Ectodermal cell (in vitro differentiated cells): ENCODE measurements at regions not wholly inside any gene's neighbourhood (a gene's known extent, or its start where the extent isn't known, plus 50 kb on each side); places are given as distances from the start of the nearest gene placed in this dataset.
"Not testable (repeated sequence)": the region's sequence is repeated elsewhere in the genome, so short reads cannot be mapped to it uniquely, and the experiment has no call there.

ENCODE experiments used
- H3K27ac ChIP-seq: 2 replicates; pipeline ENCODE4 v1.7.0; 2013; ENCODE audit warnings: mild to moderate bottlenecking, low read depth, low read length; ENCODE audit not compliant: insufficient read depth, poor library complexity, severe bottlenecking
- H3K27me3 ChIP-seq: 2 replicates; pipeline ENCODE4 v1.7.0; 2013; ENCODE audit warnings: mild to moderate bottlenecking, low read length; ENCODE audit not compliant: insufficient read depth, control insufficient read depth, poor library complexity, severe bottlenecking
- H3K36me3 ChIP-seq: one replicate; pipeline ENCODE4 v1.7.0; 2013; ENCODE audit warnings: low read length; ENCODE audit not compliant: control insufficient read depth, insufficient read depth
- H3K4me1 ChIP-seq: one replicate; pipeline ENCODE4 v1.7.0; 2013; ENCODE audit warnings: low read length; ENCODE audit not compliant: control insufficient read depth, insufficient read depth
- H3K4me3 ChIP-seq: 2 replicates; pipeline ENCODE4 v1.7.0; 2013; ENCODE audit warnings: low read depth, low read length, control low read depth; ENCODE audit not compliant: insufficient read depth
- H3K9me3 ChIP-seq: 2 replicates; pipeline ENCODE4 v1.7.0; 2013; ENCODE audit warnings: mild to moderate bottlenecking, low read length, moderate library complexity; ENCODE audit not compliant: control insufficient read depth
- WGBS, 2 experiments: methylation state at CpG; one replicate each; pipeline ENCODE4 v1.1.7; 2013; ENCODE audit warnings: missing lambda C conversion rate in 2 of 2; 5-methylcytosine and 5-hydroxymethylcytosine counted together

DNA sequence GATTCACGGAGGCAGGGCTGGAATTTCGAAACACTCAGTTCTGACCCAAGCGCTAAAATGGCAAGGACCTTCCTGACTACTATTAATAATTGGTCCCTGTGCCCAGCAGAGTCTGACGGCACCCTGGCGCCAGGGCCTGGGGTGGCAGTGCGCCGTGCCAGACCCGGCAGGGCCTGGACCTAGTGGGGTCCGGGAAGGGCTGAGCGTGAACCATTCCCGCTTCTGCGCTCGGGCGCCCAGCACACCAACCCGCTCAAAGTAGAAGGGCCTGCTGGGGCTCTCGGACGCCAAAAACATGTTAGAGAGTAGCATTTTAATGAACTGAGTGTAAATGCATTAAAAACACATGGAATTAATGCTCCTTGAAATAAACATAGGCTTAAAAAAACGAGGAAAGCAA, 346.7 kb upstream of the SFRP2 start:
- Histone ChIP-seq H3K27me3 (no peaks in the 10 kb centered on the region), H3K27ac (no peak overlapping the region), H3K4me3 (no peak overlapping the region), H3K4me1 (no peaks in the 10 kb centered on the region), H3K9me3 (no peaks in the 10 kb centered on the region), H3K36me3 (no peaks in the 10 kb centered on the region)
- WGBS, 2 experiments = 96% methylated on average over 18 of the region's 18 CpGs

- H3K27ac ChIP-seq = no peak overlapping the region
- 88% methylated on average over 1 of the region's 1 CpG; no CpG with 5 or more reads in 1 of the 2 experiments for whole genome bisulfite sequencing, 2 experiments
- no peaks in the 10 kb centered on the region for H3K36me3 ChIP-seq
- no peak overlapping the region for H3K4me3 ChIP-seq
- no peaks in the 10 kb centered on the region for H3K4me1 ChIP-seq
- no peaks in the 10 kb centered on the region for H3K27me3 ChIP-seq
- H3K9me3 ChIP-seq = no peaks in the 10 kb centered on the region
These were observed 343.5 kb upstream of the SFRP2 start for GRCh38 chr4:154132406-154132805.

- Histone ChIP-seq H3K27me3 (no peaks in the 10 kb centered on the region), H3K9me3 (no peaks in the 10 kb centered on the region), H3K4me3 (no peak overlapping the region), H3K36me3 (no peaks in the 10 kb centered on the region), H3K27ac (no peak overlapping the region), H3K4me1 (no peaks in the 10 kb centered on the region)
- 90 to 91% methylated on average over 1 of the region's 1 CpG for WGBS, 2 experiments
These were observed 337.4 kb upstream of the SFRP2 start for GRCh38 chr4:154126276-154126675.

DNA sequence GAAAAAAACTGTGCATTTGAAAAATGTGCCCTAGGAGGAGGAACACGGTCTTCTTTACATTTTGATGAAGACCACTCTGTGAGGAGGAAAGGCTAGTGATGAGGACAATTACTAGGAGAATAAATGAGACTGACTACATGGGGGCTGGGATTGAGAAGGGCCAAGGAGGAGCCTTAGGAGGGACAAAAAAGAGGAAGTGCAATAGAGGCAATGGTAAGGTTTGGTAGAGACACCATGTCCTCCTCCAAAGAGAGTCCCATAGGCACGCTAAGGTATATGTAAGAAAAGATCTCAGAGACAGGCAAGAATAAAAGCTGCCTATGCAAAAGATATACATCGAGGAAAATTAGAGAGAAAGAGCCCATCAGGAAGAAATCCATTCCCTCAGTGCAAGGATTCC, 336.5 kb upstream of the SFRP2 start:
- Histone ChIP-seq H3K4me3 (no peak overlapping the region), H3K9me3 (no peaks in the 10 kb centered on the region), H3K27ac (no peak overlapping the region), H3K36me3 (no peaks in the 10 kb centered on the region), H3K4me1 (no peaks in the 10 kb centered on the region), H3K27me3 (no peaks in the 10 kb centered on the region)
- 90% methylated on average over 3 of the region's 3 CpGs for WGBS, 2 experiments

DNA sequence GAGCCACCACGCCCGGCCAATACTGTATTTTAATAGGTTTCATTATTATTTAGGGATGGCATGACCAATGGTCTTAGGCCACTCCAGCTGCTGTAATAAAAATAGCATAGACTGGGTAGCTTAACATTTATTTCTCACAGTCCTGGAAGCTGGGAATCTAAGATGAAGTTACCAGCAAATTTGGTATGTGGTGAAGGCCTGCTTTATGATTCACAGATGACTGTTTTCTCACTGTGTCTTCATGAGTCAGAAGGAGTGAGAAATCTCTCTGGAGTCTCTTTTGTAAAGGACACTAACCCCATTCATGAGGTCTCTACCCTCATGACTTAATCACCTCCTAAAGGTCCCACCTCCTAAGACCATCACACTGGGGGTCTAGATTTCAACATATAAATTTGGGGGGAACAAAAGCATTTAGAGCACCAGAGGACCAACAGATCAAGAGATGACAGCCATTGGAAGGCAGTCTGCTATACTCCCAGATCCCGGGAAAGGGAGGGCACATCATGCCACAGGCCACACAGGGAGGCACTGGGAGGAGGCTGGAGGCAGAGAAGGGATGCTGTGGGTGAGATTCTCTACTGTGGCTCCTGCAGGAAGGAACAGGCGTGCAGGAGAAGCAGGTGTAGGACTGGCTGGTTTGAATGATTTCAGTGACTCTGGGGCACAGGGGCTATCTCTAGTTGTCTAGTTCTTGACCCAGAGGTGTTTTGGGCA, 335.8 kb upstream of the SFRP2 start:
- Histone ChIP-seq H3K9me3 (no peaks in the 10 kb centered on the region), H3K27ac (no peak overlapping the region), H3K27me3 (no peaks in the 10 kb centered on the region), H3K4me3 (no peak overlapping the region), H3K4me1 (no peaks in the 10 kb centered on the region), H3K36me3 (no peaks in the 10 kb centered on the region)
- WGBS, 2 experiments = 67 to 69% methylated on average over 4 of the region's 4 CpGs

DNA sequence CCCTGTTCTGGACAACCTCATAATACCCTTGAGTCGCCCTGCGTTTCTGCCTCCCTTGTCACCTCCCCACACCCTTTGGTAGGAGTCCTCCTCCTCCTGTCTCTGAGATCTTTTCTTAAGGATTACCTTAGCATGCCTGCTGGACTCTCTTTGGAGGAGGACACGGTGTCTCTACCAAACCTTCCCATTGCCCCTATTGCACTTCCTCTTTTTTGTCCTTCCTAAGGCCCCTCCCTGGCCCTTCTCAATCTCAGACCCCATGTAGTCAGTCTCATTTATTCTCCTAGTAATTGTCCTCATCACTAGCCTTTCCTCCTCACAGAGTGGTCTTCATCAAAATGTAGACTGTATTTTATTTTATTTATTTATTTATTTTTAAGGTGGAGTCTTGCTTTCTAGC, 335.0 kb upstream of the SFRP2 start:
- no peaks in the 10 kb centered on the region for H3K36me3 ChIP-seq
- H3K9me3 ChIP-seq = no peaks in the 10 kb centered on the region
- no peaks in the 10 kb centered on the region for H3K4me1 ChIP-seq
- no peak overlapping the region for H3K27ac ChIP-seq
- no peaks in the 10 kb centered on the region for H3K27me3 ChIP-seq
- 93 to 94% methylated on average over 3 of the region's 3 CpGs for WGBS, 2 experiments
- no peak overlapping the region for H3K4me3 ChIP-seq

- 70 to 73% methylated on average over 4 of the region's 4 CpGs for WGBS, 2 experiments
- no peaks in the 10 kb centered on the region for H3K9me3 ChIP-seq
- H3K4me3 ChIP-seq = no peak overlapping the region
- H3K27me3 ChIP-seq = no peaks in the 10 kb centered on the region
- H3K27ac ChIP-seq = no peak overlapping the region
- H3K4me1 ChIP-seq = no peaks in the 10 kb centered on the region
- no peaks in the 10 kb centered on the region for H3K36me3 ChIP-seq
These were observed 331.9 kb upstream of the SFRP2 start for GRCh38 chr4:154120690-154121345.

DNA sequence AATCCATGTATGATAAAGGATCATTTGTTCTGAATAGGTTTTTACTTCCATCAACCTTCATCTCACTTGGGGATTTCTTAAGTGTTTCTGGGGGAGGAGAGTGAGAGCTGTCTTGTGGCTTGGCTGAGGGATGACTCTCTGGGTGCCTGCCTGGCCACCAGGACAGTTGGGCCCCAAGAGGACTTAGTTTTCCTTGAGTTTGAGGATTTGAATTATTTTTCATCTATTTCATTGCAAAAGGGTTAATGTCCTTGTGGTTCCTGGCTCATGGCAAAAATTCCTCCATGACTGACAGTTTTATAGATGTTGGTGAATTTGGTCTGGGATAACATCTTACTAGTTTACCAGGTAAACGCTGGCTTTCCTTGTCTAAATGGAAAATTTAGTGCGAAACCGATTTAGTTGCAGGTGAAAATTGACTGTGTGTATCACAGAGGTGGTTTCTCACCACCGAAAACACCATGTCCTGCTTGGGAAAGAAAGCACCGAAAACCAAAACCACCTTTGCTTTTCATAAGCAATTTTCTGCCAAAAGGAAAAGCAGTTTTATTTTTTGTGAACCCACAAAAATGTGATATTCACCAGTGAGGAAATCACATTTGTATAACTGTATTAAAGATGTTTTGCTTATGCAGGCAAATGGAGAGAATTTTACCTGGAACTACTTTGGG, 331.3 kb upstream of the SFRP2 start:
- Histone ChIP-seq H3K27me3 (no peaks in the 10 kb centered on the region), H3K4me1 (no peaks in the 10 kb centered on the region), H3K27ac (no peak overlapping the region), H3K4me3 (no peak overlapping the region), H3K9me3 (no peaks in the 10 kb centered on the region), H3K36me3 (no peaks in the 10 kb centered on the region)
- WGBS, 2 experiments = 95 to 98% methylated on average over 5 of the region's 5 CpGs

DNA sequence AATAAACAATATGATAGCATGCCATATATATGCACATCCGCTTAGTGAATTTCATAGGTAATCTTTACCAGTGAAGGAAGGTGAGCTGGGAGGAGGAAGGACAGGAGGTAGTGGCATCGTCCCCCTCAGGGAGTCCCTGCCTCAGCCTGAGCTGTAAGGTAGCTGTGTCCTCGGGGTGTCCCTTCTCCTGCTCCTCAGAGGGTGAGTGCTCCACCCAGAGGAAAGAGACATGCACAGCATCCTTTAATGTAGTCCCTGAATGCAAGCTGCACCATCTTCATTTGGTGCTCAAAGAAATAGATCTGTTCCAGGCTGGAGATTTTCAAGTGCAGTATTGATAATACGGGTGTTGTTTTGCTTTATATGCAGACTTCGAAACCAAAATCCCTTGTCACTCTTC, 330.4 kb upstream of the SFRP2 start:
- Histone ChIP-seq H3K27me3 (no peaks in the 10 kb centered on the region), H3K4me3 (no peak overlapping the region), H3K4me1 (no peaks in the 10 kb centered on the region), H3K27ac (no peak overlapping the region), H3K36me3 (no peaks in the 10 kb centered on the region), H3K9me3 (no peaks in the 10 kb centered on the region)
- 97 to 98% methylated on average over 5 of the region's 5 CpGs for WGBS, 2 experiments

GRCh38 chr4:154117726-154118125, 328.8 kb upstream of the SFRP2 start:
- 94 to 96% methylated on average over 9 of the region's 9 CpGs for WGBS, 2 experiments
- H3K27me3 ChIP-seq, H3K9me3 ChIP-seq, H3K27ac ChIP-seq, H3K4me1 ChIP-seq, H3K36me3 ChIP-seq, H3K4me3 ChIP-seq: not testable (repeated sequence)
